Jurkat, Clone E6-1 (cell line): ENCODE measurements at regions not wholly inside any gene's neighbourhood (a gene's known extent, or its start where the extent isn't known, plus 50 kb on each side); places are given as distances from the start of the nearest gene placed in this dataset.
"Not testable (repeated sequence)": the region's sequence is repeated elsewhere in the genome, so short reads cannot be mapped to it uniquely, and the experiment has no call there.

Experiments
- DNase-seq: peaks from one replicate; pipeline ENCODE4 v3.0.0-alpha.2; 2011; ENCODE audit warnings: low read depth, low spot score
- H3K4me3 ChIP-seq: 2 replicates; pipeline ENCODE4 v1.5.1; 2011; ENCODE audit warnings: mild to moderate bottlenecking, low read length, control low read depth, moderate library complexity

DNA sequence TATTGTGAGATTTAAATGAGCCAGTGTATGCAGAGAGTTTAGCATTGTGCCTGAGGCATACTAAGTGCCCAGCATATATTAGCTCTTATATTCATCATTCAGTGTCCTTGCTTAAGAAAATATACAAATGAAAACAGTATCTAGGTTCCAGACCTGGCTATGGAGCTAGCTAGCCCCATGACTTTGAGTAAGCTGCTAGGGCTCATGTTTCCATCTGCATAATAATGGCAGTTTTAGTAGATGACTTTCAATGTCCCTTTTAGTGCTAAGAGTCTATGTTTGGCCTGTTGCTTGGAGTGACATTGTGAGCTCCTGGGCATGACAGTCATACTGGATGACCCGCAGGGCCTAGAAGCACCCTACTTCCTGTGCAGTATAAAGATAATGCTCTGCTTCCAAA is 435.3 kb downstream of the ZIC3 start:
- H3K4me3 ChIP-seq: no peak overlapping the region
- no peak for DNase-seq

DNA sequence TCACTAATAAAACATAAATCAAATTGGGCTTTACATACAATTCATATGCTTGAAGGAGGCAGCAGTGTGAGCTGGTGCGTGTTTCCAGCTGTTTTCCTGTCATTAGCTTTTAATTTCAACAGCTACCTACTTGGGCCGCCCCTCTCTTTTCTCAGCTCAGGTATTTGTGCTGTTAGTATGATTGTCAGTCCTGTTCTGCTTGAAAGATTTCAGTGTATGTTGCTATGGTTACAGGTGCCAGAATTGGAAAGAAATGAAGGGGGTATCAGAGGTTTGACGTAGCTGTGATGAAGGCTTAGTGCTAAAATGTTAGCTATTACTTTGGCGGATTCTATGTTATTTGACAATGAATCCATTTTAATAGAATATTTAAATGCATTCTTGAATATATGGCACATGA is 440.3 kb downstream of the ZIC3 start:
- DNase-seq: no peak
- H3K4me3 ChIP-seq: no peak overlapping the region

DNA sequence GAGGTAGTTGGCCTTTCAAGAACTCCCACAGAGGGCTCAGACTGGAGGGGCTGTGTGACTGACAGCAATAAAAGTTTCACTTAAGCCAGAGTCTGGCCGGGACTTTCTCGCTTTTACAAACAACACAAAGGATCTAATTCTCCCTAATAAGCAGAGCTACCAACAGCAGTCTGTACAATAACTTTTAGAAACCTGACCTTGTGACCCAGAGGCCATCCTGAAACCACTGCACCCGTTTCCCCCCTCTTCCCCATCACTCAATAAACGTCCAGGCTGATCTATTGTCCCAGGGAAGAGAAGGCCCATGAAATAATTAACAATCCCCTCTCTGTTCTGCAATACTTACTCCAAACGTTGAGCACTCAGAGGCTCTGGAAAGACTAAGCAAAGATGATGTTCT is 442.4 kb downstream of the ZIC3 start:
- no peak for DNase-seq
- no peak overlapping the region for H3K4me3 ChIP-seq

DNA sequence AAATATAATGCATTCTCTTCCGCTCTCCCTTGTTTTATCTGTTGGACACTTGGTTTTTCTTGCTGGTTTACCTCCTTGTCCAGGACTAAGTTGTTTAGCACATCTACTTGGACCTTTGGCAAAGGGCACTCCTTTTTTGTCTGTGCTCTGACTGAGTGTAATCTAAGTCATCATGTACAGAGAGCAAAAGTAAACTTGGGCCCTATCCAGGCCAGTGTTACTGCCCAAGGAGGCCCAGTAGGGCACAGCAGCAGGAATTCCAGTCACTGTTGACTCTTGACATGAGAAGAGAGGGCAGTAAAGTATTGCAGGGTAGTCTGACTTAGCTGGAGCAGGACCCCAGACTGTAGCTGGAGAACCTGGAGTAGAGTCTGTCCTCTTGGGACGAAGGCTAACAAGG is 445.5 kb downstream of the ZIC3 start:
- no peak for DNase-seq
- no peak overlapping the region for H3K4me3 ChIP-seq

DNA sequence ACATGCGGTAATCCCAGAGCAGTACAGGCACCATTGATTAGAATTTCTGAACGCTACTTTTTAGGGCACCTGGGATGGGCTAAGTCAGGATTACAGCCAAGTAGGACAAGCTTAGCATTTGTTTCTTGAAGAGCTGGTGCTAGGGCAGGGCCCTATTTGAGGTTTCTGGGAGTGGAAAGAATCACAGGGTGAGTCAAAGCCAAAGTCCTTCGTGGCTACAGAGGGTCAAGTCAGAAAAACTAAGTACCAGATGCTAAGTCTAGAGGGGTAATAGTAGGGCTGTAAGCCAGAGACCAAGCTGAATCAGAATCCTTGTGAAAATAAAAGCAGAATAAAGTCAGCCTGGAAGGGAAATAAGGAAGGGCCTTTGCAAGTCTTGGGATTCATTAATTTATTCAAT is 448.6 kb downstream of the ZIC3 start:
- DNase-seq: no peak
- no peak overlapping the region for H3K4me3 ChIP-seq

DNA sequence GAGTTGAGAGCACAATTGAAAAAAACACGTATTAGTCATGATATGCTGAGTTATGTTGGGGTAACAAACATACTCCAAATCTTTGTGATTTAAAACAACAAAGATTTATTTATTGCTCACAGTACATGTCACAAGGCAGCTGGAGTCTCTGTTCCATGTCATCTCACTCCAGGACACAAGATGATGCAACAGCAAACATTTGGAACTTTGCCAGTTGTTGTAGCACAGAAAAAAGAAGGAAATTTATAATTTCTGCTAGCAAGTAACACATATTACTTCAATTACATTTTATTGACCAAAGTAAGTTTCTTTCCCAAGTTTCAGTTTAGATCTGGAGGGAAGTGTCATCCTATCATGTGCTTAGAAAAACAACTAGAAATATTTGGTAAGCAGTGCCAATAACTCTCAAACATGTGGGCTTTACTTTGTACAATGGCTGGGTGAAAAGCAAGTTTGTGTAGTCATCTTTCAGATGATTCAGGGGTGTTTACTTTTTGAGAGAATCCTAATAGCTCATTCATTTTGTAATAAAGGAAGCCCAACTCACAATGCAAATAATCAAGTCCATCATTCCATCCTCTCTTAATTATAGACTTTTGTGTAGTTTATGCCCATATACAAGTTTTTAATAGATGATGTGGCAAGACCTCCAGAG is 452.3 kb downstream of the ZIC3 start:
- H3K4me3 ChIP-seq: no peak overlapping the region
- DNase-seq: no peak

DNA sequence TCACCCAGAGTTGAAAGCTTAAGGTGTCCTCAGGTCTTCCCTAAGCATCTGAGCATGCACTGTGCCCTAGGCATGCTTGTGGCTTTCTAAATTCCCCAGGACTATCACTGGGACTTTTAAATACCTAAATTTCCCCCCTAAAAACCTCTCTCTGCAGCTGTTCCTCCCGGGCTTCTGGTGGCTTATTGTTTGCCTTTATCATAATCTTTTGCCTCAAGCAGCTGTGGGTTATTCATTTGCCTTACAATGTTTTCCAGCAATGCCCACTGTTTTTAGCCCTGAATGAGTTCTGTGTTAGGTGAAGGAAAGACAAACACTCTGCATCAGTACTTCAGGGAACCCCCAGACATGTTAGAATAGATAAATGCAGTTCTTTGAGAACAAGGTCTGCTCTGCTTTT is 455.0 kb downstream of the ZIC3 start:
- DNase-seq: no peak
- H3K4me3 ChIP-seq: no peak overlapping the region

DNA sequence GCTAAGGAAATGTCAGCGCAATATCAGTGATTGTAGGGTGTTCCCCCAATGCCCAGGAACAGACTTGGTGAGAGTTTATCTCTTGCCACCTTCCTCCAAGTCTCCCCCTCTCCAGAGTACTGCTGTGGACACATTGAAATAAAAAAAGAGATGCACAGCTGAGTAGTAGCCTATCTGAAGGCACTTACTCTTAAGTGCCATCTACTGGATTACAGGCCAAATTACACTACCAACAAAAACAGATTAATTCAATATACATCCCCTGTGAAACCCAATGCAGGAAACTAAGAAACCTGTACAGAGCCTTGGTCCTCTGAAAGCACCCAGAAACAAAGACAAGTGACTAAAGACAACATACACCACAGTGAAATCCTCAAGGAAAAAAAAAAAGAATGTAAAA is 460.3 kb downstream of the ZIC3 start:
- peak; percentile 9 for DNase-seq
- H3K4me3 ChIP-seq: no peak overlapping the region

DNA sequence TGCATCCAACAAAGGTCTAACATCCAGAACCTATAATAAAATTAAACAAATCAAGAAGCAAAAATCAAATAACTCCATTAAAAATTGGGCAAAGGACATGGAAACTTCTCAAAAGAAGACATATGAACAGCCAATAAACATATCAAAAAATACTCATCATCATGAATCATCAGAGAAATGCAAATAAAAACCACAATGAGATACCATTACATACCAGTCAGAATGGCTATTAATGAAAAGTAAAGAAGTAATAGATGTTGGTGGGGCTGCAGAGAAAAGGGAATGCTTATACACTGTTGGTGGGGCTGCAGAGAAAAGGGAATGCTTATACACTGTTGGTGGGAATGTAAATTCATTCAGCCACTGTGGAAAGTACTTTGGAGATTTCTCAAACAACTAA is 465.8 kb downstream of the ZIC3 start:
- H3K4me3 ChIP-seq: no peak overlapping the region
- DNase-seq: no peak

DNA sequence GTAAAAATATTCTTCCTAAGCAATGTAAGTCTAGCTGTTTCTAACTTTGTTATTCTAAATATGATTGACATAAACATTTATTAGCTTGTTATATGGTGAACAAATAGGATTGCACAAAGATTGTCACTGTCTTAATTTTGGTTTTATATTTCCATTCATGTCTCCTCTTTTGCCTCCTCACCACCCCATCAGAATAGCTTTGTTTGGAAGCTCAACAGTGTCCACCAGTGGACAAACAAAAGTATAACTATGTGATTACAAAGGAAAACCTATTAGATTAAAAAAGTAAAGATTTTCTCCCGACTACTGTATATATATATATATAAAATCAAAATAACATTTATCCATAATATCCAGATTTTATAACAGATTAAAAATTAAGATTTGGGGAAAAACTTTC is 468.2 kb downstream of the ZIC3 start:
- H3K4me3 ChIP-seq: no peak overlapping the region
- no peak for DNase-seq

DNA sequence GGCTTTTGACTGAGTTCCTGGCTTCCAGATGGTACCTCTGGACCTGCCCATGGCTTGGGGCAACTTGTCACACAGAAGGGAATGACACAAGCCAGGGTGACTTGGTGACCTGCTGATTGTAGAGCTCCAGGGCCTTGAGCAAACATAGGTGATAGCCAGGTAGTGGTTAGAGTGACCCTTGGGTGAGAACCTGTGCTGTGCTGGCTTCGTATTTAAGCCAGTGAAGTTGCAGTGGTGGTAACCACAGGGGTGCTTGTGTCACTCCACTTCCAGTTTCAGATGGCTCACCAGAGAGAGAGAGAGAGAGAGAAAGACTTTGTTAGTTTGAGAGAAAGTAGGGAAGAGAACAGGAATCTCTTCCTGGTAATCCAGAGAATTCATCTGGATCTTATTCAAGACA is 471.6 kb downstream of the ZIC3 start:
- no peak for DNase-seq

DNA sequence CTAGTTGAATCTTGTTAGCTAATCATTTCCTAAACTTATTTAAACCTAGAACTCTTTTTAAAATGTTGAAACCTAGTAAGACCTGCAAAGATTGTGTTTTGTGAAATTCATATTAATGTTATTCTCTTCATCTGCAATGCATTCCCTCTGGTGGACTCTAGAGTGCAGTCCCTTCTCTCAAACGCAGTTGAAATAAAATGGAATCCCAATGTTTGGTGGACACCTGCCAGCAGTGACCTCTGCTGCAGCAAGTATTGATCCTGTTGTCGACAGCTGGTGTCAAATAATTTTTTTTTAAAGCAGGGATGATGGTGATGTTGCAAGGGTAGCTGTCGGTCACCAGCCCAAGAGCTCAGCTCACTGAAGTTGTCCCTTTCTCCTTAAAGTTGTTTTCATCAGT is 492.0 kb downstream of the ZIC3 start:
- no peak overlapping the region for H3K4me3 ChIP-seq
- no peak for DNase-seq

More for the DNA sequence above, 471.6 kb downstream of the ZIC3 start:
- no peak overlapping the region for H3K4me3 ChIP-seq

DNA sequence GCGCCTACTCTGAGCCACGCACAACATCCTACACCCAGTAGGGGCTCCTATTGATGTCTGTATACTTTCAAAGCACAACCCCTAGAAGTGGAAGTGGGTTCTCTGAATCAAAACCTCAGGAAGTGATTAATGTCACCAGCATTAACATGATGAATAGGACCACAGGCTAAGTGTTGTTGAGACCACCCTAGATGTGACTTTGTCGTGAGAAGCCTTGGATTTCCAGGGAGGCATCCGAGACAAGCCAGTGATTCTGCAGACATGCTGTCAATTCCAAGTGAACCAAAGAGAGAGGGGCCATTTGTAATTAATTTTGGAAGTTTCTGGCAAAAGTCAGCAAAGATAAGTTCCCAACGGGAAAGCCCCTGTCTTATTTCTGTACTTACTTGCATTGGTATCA is 493.0 kb downstream of the ZIC3 start:
- no peak for DNase-seq
- H3K4me3 ChIP-seq: no peak overlapping the region

DNA sequence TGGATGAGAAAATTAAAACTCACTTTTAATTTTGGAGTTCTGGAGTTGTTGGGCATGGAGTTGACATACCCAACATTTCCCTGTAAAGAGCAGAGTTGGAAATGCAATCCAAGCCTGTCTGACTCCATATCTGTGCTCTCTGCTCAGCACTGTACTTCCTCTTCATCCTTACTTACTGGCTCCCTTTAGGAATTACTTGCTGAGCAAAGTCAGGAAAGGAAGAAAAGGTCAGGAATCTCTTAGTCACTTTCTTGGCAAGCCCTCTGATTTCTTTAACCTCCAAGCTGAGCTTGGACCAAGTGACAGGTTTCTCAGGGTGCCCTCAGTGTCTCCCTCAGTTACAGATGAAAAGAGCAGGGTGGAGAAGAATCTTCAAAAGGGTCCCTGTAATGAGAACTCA is 501.5 kb downstream of the ZIC3 start:
- no peak overlapping the region for H3K4me3 ChIP-seq
- no peak for DNase-seq

DNA sequence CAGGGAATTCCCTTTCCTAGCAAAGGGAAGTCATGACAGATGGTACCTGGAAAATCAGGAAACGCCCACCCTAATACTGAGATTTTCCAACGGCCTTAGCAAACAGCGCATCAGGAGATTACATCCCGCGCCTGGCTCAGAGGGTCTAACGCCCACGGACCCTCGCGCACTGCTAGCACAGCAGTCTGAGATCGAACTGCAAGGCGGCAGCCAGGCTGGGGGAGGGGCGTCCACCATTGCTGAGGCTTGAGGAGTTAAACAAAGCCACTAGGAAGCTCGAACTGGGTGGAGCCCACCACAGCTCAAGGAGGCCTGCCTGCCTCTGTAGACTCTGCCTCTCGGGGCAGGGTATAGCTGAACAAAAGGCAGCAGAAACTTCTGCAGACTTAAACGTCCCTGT is 507.7 kb downstream of the ZIC3 start:
- no peak for DNase-seq

DNA sequence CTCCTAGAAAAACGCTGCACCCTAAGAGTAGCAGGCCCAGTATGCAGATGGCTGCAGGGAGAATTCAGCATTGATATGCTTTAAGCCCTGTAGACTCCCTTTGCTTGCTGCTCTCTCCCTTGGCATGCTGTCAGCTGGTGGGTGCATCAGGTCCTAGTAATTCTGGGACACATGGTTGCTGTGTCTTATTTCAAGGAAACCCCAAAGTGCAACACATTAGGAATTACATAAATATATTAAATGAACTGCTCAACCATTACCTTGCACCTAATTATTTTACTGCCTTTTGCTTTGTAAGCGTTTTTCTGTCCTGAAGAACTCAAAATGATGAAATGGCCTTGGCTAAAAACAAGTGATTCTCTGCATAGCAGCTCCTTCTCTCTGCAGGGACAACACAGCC is 516.3 kb downstream of the ZIC3 start:
- DNase-seq: no peak
- H3K4me3 ChIP-seq: no peak overlapping the region

More for the DNA sequence above, 507.7 kb downstream of the ZIC3 start:
- H3K4me3 ChIP-seq: no peak overlapping the region

DNA sequence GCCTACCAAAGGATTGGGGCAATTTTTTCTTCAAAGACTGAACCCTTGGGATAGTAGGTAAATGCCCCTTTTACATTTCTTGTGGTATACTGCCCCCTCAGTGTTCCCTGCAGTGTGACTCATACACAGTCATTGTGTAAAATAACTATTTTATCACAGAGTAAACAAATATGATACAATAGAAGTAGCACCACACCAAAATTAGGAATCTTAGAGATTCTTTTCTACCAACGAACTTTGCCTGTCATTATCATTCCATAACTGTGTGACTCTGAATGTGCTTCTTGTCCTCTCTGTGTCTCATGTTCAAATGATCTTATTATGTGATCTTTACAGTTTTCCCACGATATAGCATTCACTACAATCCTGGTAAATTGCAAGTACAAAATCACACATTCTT is 517.0 kb downstream of the ZIC3 start:
- DNase-seq: no peak

DNA sequence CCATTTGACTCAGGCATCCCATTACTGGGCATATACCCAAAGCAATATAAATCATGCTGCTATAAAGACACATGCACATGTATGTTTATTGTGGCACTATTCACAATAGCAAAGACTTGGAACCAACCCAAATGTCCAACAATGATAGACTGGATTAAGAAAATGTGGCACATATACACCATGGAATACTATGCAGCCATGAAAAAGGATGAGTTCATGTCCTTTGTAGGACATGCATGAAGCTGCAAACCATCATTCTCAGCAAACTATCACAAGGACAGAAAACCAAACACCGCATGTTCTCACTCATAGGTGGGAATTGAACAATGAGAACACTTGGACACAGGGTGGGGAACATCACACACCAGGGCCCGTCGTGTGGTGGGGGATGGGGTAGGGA is 545.0 kb downstream of the ZIC3 start:
- H3K4me3 ChIP-seq, DNase-seq: not testable (repeated sequence)

More for the DNA sequence above, 517.0 kb downstream of the ZIC3 start:
- H3K4me3 ChIP-seq: no peak overlapping the region

DNA sequence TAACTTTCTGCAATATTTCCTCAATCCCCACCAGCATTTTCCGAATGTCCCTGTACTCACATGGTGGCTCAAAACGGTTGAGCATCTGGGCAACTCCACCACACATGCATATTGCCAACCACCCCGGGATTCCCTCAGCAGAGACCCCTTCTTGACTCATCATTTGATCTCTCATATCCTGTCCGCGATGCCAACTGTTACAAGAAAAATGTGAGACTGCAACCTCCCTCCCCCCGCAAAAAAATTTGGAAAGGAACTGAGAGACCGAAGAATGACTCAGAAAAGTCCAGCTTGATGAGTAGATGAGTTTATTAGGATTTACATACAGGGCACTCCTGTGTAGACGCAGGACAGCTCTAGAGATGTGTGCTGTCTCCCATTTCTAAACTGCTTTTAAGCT is 561.4 kb downstream of the ZIC3 start:
- DNase-seq: no peak
- H3K4me3 ChIP-seq: no peak overlapping the region

DNA sequence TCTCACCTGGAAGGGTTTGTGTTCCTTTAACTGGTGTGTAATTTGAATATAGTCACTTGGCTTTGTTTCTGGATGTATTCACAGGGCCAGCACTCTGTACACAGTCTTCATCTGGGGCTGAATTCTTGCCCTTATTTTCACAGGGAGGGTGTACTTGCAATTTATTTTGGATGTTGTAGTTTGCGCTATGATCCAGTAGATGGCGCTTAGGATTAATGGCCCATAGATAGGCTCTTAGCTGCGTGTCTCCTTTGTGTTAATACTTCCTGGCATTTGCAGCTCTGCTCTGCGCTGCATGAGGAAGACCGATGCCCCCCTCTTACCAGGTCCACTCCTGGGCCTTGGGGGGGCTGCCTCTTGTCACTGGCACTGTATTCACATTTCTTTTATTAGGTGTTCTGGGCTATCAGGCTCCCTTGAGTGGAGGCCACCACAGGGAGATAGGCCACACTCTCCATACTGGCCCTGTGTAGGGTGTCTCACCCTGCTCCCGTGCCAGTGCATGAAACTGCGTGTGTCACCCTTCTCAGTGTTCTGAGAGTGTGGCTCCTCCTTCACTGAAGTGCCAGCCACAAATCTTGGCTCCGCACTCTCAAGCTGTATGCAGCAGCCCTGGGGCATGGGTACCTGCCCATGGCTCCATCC is 562.2 kb downstream of the ZIC3 start:
- DNase-seq: peak; percentile 37
- no peak overlapping the region for H3K4me3 ChIP-seq

DNA sequence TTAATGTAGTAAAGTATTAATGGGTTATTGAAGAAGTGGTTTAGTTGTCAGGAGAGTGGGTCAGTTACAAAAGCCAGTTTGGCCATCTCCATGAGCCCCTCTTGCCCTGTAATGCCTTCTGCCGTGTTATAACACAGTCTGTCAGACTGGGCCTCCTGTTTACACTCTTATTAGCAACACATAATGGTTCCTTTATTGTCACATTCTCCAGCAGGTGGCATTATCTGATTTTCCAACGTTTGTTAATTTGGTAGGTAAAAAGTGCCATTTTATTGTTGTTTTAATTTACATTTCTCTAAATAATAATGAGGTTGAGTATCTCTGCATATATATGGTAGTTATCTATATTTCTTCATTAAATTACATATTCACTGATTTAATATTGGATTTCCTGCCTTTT is 560.8 kb downstream of the FGF13 start:
- no peak overlapping the region for H3K4me3 ChIP-seq
- peak; percentile 6 for DNase-seq
